ENCODE measurements at regions not wholly inside any gene's neighbourhood (a gene's known extent, or its start where the extent isn't known, plus 50 kb on each side); places are given as distances from the start of the nearest gene placed in this dataset.

DNA sequence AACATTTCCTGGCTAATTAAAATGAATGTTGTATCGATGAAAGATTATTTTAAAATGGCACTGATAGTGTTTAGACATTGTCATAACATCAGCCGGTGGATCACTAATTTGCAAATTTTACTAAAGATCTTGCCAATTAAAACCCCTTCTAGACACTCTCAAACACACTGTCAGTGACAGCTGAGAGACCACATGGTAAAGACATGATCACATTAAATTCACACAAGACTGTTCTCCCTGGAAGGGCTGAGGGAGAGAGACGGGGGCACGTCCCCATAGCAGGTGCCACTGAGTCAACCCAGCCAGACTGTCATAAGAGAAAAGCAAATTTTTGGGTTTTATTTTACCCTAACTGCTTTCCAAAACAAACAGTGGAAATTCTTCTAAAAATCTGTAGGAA, 306.0 kb downstream of the TXNL1 start:
- DNase-seq (ENCODE audit: low spot score) = no peak
- intact Hi-C loops (cut with DNase I) = no loop called here
- ATAC-seq = no peak

DNA sequence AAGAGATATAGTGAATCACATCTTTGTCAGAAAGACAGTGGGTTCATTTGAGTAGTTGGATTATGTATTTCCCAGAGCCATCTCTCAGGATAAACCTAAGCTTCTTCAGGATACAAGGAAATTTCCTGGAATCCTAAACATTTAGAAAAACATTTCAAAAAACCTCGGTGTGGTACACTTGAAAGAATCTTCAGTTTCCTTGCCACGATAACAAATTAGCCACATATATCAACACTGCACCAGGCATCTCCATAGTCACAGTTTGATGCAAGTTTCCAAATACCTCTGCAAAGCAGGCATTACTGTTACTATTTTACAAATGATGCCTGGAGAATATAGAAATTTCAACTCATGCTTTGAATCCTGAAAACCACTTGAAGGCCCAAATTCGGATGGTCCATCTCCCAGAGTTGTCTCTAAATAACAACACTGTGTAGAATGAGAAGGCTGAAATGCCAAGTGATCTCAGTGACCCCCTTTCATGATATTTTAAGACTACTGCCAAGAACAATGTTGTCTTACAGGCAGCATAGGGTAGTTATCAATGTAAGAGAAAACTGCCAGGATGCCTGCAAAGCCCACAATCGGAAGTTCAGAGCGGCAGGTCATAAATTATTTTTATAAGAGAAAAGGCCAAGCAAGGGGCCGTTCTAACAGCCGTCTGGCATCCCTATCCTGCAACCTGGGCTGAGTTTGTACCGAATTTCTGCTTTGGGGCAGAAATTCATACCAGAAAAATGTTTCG, 307.9 kb downstream of the TXNL1 start:
- no peak for ATAC-seq
- DNase-seq (ENCODE audit: low spot score) = no peak
- intact Hi-C loops (cut with DNase I) = no loop called here

DNA sequence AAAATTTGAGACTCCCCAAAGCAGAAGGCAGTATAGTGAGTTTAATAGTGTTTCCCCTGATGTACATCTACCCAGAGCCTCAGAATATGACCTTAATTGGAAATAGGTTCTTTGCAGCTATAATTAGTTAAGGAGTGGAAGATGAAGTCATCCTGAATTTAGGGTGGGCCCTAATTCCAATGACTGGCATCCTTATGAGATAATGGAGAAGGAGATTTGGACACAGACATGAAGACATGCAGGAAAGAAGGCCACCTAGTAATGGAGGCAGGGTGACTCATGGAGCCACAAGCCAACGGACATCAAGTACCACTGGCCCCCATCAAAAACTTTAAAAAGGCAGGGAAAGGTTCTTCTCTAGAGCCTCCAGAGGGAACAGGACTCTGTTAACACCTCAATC, 308.9 kb downstream of the TXNL1 start:
- DNase-seq (ENCODE audit: low spot score) (no peak), ATAC-seq (no peak)
- intact Hi-C loops (cut with DNase I) = no loop called here

DNA sequence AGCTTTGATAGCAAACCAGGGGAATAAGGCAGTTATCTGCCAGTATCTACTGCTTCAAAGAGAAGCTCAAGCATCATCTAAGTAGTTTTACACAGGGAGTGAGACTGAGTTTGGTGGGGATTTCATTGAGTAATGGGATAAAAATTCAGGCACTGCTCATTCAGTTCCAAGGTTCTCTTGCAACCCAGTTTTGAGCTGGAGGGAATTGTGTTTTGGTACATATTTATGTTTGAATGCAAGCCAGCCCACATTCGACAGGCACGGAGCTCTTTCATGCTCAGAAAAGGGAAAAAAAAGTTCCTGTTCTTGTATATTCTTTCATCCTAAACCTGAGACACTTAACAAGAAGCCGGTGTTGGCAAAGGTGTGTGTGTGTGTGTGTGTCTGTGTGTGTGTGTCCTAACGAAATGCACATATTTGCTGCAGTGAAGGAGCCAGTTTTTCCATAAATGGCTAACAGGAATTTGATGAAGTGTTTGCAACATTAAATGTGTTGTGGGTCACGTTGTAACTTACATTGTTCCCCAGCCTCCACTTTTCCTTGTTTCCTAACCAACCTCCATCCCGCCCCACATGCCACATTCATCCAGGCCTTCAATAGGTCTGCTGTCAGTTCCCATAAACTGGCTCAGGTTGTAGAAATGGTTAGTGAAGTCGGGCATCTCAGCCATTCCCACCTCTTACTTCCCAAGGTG, 311.1 kb downstream of the TXNL1 start:
- ATAC-seq = peak; percentile 23
- DNase-seq (ENCODE audit: low spot score) = no peak
- intact Hi-C loops (cut with DNase I) = no loop called here

DNA sequence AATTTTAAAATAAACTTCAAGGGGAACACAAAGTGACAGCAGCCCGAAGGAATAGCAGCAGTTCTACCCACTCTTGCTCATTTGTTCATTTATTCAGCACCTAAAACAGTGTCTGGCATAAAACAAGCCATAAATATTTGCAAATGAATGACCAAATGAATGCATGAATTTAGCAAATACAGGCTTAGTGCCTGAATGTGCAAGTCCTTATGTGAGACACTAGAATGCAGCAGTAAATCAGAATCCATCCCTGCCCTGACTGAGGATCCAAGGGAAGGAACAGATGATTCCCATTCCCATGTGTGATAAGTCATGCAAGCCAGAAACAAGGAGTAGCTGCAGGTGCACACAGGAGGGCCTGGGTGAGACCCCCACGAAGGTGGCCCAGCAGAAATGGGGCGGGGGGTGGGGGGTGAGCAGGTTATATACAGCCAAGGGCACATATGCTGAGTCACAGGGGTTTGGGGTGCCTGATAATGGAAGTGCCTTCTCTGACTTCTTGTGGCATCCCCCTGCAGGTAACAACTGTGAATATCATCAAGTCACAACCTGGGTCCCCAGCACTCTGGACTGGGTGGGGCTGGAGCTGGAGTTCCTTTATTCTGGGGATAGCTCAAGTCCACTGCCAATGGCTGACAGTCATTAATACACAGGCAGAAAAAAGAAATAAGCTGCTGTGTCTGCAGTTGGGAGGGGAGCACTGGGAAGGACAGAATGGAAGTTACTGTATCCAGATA, 311.9 kb downstream of the TXNL1 start:
- intact Hi-C loops (cut with DNase I) = no loop called here
- DNase-seq (ENCODE audit: low spot score) (no peak), ATAC-seq (no peak)

DNA sequence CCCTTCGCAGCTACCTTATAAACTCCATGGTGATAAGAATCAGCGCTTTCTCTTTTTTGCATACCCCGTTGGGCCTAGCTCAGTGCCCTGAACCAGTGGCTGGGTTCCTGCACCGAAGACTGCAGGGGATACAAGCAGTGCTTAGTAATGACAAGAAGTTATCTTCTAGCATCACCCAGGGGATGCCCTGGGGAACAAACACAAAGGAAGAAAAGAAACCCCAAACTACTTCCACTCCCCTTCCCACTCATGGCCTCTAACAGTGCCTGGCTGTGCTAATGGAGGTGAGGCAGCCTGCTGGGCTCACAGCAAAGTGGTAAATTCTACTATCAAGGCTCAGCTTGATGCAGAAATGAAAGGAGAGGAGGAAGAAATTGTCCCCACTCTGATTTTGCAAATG, 314.7 kb downstream of the TXNL1 start:
- intact Hi-C loops (cut with DNase I) = no loop called here
- ATAC-seq (no peak), DNase-seq (ENCODE audit: low spot score) (no peak)

DNA sequence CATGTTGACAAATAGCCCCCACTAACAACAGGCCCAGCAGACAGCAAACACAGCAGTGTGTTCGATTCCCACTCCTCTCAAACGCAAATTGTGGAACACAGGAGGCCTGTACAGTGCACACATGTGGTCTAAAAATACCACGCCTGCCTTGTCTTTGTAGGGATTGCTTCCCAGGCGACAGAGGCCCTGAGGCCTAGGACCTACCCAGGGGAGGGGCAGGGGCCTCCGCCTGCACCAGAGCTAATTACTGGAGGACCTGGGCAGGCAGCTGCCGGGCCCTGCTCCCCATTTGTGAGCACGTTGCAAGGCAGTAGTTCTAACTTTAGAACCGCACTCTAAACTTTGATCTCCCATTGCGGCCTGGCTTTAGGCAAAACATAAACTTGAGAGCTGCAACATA, 316.0 kb downstream of the TXNL1 start:
- DNase-seq (ENCODE audit: low spot score) = no peak
- intact Hi-C loops (cut with DNase I) = no loop called here
- ATAC-seq = no peak

DNA sequence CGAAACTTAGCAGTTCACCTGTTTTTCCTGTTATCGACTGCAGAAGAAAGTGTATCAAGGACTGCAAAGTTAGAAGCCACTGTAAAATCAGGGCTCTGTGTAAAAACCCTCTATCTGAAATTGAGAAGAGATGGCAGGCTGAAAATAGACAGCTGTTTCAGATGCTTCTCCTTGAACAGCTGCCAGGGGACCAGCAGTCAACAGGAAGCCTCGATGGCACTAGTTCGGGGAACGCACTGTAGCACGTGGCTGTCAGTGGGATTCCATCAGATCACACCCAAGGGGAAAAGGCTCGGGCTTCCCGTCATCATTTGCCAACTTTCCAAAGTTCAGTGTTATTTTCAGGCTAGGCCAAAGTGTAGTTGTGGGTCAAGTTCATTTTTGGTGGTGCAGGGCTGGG, 316.9 kb downstream of the TXNL1 start:
- ATAC-seq (peak; percentile 82), DNase-seq (ENCODE audit: low spot score) (peak; percentile 74)
- intact Hi-C loops (cut with DNase I) = no loop called here

DNA sequence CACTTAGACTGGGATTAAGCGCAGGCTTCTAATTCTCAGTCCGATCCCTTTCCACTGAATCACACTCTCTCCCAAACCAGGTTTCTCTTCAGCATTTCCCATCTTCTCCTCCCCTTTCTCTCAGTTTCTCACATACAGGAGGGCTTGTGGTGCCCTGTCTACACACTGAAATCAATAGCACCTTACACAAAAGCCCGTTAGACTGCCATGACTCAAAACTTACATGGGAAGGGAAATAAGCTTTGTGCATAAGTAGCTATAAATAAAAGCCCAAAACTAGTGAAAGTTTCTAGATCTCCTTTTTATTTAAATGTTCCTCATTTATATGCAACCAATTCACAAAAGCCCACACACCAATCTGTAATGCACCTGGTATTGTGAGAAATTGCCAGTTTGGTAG, 318.4 kb downstream of the TXNL1 start:
- no peak for ATAC-seq
- intact Hi-C loops (cut with DNase I) = no loop called here

DNA sequence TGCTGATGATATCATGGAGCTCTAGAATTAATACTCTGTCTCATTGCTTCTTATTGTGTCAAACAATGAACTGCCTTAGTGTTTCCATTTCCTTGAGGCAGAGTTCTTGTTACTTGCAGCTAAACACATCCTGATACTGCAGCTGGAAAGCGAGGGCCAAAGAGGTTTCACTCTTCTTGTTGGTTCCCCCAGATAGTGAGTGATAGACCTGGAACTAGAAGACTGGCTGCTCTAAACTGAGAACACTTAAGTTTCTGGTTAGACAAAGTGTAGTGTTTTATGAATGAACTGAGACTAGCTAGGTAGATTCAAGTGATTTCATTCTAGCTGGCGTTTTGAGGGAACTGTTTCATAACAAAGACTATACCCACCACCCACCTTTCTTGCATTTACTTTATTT, 321.7 kb downstream of the TXNL1 start:
- DNase-seq (ENCODE audit: low spot score) (no peak), ATAC-seq (no peak)
- intact Hi-C loops (cut with DNase I) = no loop called here

More for the DNA sequence above, 318.4 kb downstream of the TXNL1 start:
- no peak for DNase-seq (ENCODE audit: low spot score)

DNA sequence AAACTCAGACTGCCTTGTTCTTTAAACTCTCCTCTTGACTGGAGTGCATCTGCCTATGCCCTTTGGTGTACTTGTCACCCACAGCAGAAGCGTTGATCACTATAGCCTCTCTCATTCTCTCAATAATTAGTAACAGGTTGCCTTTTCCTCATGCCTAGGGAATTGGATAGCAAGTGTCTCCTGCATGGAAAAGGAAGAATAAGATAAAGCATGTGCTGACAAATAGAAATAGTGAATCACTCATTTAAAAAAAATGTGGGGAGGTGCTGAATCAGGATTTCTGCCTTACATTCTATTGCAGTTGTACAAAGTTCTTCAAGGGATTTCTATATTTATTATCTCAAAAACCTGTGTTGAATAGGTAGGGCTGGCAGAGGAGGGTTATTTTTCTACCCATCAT, 323.0 kb downstream of the TXNL1 start:
- DNase-seq (ENCODE audit: low spot score) (no peak), ATAC-seq (no peak)
- intact Hi-C loops (cut with DNase I) = no loop called here

DNA sequence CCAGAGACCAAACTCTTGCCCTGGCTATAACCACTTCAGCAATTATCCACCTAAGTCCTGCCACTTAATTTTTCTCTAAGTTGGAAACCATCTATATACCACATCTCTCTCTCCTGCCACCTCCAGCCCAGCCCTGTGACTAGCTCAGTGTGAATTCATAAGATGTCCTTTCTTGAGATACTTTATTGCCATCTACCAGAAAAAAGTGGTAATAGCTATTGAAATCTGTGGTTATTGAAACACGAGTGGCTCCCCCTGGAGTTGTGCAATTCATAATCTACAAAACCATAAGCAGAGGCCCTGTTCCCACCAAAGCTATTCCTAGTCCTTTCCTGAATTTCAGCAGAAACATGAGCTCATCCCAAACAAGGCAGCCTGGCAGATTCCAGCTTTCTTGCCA, 324.0 kb downstream of the TXNL1 start:
- intact Hi-C loops (cut with DNase I) = no loop called here
- no peak for ATAC-seq
- DNase-seq (ENCODE audit: low spot score) = no peak

DNA sequence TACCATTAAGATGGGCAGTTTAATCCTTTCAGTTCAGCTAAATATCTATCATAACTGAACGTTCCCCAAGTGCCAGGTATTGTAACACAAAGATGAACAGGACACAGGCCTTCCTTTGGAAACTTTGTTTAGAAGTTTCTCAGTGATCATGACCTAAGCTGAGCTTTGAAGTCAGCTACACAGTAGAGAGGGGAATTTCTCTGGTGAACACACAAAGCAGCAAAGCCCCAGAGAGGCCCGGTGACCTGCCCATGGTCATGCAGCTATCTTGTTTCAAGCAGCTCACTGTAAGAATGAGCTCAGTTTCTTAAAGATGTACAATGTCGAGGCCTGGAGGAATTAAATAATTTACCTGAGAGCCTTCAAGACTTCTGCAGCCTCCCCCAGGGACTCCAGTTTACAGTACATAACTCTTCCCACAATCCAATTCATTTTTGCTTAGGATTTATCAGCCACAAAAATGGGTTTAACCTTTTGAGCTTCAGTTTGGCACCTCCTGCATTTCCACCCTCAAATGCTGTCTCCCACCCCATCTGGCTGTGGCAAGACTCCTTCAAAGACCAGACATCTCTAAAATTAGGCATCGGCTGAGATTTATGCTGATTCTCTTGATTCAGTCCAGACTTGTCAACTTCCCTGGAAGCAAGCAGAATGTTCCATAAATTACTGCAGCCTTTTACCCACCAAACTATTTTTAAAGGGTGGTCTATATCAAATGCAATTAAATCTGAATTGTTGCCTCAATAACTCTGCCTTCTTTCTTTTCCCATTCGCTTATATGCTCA, 325.6 kb downstream of the TXNL1 start:
- intact Hi-C loops (cut with DNase I) = no loop called here
- no peak for DNase-seq (ENCODE audit: low spot score)
- ATAC-seq = peak; percentile 36

DNA sequence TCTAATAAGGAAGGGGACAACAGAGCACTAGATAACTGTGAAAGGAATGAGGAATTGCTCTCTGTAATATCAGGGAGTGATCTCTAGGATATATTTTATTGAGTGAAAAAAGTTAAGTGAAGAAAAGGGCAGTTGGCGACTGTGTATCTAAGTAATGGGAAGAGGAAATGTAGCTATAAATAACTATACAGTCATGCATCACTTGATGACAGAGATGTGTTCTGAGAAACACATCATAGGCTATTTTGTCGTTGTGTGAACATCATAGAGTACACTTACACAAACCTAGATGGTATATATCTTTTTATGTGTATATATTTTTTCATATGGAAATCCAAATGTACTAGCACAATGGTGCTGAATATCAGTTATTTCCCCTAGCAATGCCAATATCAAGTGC, 329.3 kb downstream of the TXNL1 start:
- DNase-seq (ENCODE audit: low spot score) (no peak), ATAC-seq (no peak)
- intact Hi-C loops (cut with DNase I) = no loop called here

DNA sequence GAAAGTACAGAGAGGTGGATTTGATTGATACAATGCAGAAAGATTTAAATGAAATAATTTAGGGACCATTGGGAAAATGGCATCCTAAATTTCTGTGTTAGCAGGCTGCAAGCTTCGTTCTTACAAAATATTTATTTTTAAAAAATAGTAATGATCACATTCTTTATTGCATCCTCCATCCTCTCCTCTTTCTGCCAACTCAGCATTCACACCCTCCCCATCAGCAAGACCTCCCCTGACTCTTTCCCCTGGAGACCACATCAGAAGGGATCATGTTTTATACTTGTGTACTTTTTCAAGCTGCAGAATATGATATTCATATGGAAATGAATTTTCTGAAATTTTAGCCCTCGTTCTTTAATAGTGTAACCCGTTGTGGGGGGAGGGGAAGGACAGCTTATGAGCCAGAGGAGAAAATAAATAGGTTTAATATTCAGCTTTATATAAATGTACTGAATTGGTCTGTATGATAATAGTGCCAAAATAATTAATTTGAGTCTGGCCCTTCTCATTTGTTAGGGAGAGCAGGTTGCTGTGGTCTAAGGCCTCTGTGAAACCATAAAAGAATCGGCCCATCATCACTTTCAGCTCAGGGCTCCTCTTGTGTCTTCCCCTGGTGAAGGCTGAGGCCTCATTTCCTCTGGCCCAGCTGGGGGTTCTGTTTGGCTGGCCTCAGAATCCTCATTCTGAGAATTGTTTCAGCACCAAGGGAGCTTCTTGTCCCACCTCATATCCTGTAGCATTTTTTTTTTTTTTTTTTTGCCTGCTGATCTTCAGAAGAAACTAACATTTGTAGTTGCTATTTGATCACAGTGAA, 330.8 kb downstream of the TXNL1 start:
- intact Hi-C loops (cut with DNase I) = no loop called here
- no peak for DNase-seq (ENCODE audit: low spot score)

DNA sequence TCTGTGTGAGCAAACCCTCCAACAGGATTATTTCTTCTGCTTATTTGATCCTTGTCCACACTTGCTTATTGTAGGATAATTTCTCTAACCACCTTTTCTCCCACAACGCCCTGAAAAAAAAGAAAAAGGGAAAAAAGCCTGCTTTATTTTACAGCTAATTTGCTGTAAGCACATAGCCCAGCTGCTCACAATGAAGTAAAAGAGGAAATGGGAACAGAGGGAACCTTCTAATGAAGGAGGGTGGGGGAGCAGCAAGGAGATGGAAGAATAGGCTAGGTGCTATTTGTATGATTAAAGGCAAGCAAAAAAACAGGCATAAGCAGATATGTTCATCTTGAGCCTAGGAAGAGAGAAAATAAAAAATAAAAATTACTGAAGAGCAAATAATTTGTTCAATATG, 331.6 kb downstream of the TXNL1 start:
- intact Hi-C loops (cut with DNase I) = no loop called here
- no peak for ATAC-seq
- DNase-seq (ENCODE audit: low spot score) = no peak

More for the DNA sequence above, 330.8 kb downstream of the TXNL1 start:
- ATAC-seq = no peak

DNA sequence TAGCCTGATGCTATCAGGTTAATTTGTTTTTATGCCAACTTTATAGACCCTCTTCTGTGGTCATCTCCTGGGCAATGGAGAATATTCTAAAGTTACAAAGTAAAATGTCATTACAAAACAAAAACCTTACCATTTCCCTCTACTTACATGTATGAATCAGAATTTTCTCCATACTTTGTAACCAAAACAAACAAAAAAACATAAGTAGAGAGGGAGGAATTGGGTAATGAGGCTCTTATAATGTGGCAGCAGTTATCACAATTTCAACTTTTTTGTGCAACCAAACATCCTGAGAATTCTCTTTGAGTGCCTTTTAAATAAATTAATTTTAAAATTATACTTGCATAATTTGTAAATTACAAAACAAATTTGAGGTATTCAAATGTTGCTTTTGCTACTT, 332.8 kb downstream of the TXNL1 start:
- DNase-seq (ENCODE audit: low spot score) (no peak), ATAC-seq (no peak)
- intact Hi-C loops (cut with DNase I) = no loop called here

DNA sequence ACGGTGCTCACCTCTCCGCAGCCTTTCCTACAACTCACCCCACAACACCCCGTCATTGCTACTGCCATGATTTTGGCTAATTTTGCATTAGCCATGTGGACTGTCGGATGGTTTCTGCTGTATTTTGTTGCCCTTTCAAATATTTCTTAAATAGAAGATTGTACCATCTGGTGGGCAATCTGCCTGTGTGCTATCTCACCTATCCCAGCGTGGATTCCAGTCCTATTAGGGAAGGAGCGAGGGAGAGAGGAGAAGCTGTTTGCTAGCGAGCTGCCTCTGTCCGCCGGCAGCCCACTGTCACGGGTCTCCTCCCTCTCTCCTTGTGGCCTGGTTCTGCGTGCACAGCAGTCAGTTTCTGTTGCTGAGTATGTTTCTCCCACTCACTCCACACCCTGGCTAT, 336.2 kb downstream of the TXNL1 start:
- intact Hi-C loops (cut with DNase I) = no loop called here
- DNase-seq (ENCODE audit: low spot score) = no peak
- ATAC-seq = no peak

DNA sequence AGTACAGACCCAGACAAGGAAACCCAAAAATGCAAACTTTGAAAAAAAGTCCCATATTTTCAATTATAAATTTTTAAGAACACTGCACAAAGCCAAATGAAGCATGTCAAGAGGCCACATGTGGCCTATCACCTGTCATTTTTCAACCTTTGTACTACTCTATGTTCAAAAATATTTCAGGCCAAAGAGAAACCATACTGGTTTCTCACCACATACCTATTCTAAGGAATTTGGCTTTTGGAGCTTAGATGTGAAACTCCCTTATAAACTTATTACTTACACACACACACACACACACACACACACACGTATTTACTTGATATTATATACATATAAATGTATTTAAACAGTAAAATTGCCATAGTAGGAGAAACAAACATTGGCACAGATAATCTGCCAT, 338.7 kb downstream of the TXNL1 start:
- no peak for ATAC-seq
- intact Hi-C loops (cut with DNase I) = no loop called here
- DNase-seq (ENCODE audit: low spot score) = no peak
